ENCODE measurements at regions not wholly inside any gene's neighbourhood (a gene's known extent, or its start where the extent isn't known, plus 50 kb on each side); places are given as distances from the start of the nearest gene placed in this dataset.
A peak's percentile ranks its signal among the peaks of the same experiment; 100 is the strongest.

DNA sequence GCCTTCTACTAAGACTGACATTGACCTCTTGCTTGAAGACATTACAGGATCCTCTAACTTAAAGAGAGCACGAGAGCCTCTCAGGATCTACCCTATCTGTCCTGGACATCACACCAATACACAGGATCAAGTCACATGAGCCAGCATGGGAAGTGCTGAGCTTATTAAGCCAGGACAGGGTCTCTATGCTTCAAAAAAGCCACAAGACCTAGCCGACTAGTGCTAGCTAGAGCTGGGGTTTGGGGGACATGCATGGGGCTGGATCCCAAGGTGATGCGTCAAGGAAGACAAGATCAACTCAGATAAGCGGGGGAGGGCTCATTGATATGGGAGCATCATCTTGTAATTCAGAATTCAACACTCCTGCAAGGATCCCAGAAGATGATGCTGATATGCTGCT is 167.2 kb upstream of the TAB2 start:
- no peak for DNase-seq (ENCODE audit: low spot score)

DNA sequence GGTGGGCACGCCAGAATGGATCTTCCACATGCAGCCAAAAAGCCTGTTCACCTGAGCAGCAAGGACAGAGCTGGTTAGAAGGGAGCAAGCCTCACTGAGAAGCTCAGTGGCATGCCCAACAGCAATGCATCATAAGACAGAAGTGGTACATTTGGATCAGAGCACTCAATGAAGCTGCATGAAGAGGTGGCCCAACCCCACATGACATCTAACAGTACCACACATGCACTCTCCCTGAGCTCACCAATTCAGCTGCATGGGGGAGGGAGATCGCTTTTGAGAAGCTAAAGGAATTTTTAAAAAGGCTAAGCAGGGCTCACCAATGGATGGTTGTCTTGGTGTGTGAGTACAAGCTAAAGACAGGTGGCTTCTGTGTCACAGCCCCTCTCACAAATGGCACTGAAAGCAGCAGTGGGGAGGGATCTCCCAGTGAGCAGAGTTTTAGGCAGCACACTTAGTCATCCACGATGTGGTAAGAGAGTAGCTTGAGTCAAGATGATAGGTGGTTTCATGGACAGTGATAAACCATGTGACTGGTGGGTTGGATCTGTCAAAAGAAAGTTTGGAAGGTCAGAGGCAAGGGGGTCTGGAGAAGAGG is 166.6 kb upstream of the TAB2 start:
- no peak for DNase-seq (ENCODE audit: low spot score)

- no peak for DNase-seq (ENCODE audit: low spot score)
These were observed 165.0 kb upstream of the TAB2 start for GRCh38 chr6:149152521-149152920.

DNA sequence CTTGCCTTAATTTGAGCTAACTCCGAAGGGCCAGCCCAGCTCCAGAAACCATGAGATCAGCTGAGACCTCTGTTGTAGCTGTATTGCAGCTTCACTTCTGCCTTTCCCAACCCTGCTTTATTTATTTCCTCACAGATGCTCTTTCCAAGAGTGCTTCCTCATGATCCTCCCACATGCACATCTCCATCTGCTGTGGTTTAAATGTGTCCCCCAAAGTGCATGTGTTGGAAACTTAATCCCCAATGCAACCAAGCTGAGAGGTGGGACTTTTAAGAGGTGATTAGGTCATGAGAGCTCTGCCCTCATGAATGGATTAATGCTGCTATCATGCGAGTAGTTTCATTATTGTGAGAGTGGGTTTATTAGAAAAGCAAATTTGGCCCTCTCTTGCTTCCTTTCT is 164.4 kb upstream of the TAB2 start:
- peak; percentile 63 for DNase-seq (ENCODE audit: low spot score)

DNA sequence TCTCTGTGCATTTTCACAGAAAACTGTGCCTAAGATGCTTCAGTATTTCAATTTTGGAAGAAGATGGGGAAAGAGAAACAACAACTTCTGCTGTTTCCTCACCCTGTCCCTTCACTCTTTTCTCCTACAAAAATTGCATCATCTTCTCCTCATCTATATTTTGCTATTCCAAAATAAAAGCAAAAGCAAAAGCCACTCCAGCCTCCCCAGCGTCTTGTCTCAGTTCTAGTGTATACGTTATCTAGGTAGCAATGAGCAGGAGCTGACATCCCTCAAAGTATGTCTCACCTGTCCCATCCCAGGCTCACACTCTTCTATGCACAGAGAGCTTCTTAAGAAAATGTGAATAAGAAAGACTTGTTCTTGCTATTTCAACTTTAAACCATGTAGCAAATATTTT is 163.8 kb upstream of the TAB2 start:
- DNase-seq (ENCODE audit: low spot score), result no peak

DNA sequence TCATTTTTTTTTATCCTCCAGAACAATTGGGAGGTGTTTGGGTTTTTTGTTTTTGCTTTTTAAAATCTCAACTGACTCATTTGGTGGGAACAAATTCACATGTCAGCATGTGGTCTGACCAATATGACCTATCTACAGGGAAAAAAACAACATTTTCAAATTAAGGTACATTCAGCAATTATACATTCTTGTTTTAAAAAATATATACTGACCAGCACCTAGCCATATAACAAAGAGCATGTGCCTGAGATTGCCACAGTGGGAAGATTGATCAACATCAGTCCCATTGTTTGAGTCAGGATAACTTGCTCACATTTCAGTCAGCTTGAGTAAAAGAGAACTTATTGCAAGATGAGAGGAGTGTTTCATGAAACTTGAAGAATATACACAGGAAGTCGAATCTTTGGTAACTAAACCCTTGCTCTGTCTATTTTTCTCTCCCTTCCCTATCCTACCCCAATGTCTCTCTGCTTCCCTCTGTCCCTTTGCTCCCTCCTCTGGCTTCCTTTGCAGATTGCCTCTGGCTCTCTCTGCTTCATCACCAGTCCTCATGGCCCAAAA is 163.2 kb upstream of the TAB2 start:
- no peak for DNase-seq (ENCODE audit: low spot score)

- no peak for DNase-seq (ENCODE audit: low spot score)
These were observed 160.4 kb upstream of the TAB2 start for GRCh38 chr6:149157126-149157525.

GRCh38 chr6:149158076-149158475 is 159.4 kb upstream of the TAB2 start:
- no peak for DNase-seq (ENCODE audit: low spot score)

- DNase-seq (ENCODE audit: low spot score), result no peak
These were observed 156.6 kb upstream of the TAB2 start for GRCh38 chr6:149160943-149161342.

- DNase-seq (ENCODE audit: low spot score), result no peak
These were observed 154.6 kb upstream of the TAB2 start for GRCh38 chr6:149162924-149163323.

- no peak for DNase-seq (ENCODE audit: low spot score)
These were observed 153.2 kb upstream of the TAB2 start for GRCh38 chr6:149164199-149164750.

GRCh38 chr6:149166336-149166735 is 151.2 kb upstream of the TAB2 start:
- DNase-seq (ENCODE audit: low spot score), result no peak

- no peak for DNase-seq (ENCODE audit: low spot score)
These were observed 150.8 kb upstream of the TAB2 start for GRCh38 chr6:149166747-149167146.

DNA sequence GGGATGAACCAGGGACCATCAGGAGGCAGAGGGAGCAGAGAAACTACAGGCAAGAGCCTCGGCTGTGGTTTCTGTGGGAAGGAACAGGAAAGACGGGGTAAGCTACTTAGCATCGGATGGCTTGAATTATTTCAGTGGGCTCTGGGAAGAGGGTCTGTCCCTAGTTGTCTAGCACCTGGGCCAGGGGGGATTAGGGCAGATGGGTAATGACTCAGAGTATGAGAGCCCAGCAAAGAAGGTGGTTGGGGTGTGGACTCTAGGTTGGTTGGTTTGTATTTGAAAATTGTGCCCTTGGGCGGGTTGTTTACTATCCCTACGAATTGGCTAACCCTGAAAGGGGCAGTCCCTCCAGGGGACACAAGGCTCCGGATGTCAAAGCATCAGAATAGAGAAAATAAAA is 148.5 kb upstream of the TAB2 start:
- DNase-seq (ENCODE audit: low spot score), result no peak

- no peak for DNase-seq (ENCODE audit: low spot score)
These were observed 147.6 kb upstream of the TAB2 start for GRCh38 chr6:149169761-149170511.

GRCh38 chr6:149170564-149171452 is 146.7 kb upstream of the TAB2 start:
- no peak for DNase-seq (ENCODE audit: low spot score)

DNA sequence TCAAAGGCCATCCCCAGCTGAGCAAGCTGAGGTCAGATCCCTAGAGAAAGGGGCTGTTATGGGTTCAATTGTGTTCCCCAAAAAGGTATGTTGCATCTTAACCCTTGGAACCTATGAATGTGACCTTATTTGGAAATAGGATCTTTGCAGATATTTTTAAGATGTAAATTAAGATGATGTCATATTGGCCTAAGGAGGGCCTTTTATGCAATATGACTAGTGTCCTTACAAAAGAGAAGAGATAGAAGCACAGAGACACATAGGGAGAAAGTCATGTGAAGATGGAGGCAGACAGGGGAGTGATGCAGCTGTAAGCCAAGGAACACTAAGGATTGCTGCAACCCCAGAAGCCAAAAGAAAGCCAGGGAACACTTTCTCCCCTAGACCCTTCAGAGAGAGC is 144.3 kb upstream of the TAB2 start:
- DNase-seq (ENCODE audit: low spot score), result no peak

DNA sequence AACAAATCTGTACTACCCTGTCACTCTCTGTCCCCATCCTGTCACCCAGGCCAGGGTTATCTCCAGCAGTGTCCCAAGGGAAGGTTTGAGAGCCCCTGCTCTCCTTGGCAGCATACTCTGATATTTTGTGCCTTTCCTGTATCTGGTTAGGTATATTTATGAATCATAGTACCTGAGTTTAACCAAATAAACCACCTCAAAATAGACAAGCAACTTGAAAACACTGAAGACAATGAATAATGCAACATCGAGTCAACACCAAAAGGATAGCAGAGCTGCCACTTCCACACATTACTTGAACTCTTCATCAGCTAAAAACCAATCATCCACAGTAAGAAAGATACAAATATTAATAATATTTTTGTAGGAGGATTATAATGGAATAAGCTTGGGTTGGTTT is 142.6 kb upstream of the TAB2 start:
- no peak for DNase-seq (ENCODE audit: low spot score)

DNA sequence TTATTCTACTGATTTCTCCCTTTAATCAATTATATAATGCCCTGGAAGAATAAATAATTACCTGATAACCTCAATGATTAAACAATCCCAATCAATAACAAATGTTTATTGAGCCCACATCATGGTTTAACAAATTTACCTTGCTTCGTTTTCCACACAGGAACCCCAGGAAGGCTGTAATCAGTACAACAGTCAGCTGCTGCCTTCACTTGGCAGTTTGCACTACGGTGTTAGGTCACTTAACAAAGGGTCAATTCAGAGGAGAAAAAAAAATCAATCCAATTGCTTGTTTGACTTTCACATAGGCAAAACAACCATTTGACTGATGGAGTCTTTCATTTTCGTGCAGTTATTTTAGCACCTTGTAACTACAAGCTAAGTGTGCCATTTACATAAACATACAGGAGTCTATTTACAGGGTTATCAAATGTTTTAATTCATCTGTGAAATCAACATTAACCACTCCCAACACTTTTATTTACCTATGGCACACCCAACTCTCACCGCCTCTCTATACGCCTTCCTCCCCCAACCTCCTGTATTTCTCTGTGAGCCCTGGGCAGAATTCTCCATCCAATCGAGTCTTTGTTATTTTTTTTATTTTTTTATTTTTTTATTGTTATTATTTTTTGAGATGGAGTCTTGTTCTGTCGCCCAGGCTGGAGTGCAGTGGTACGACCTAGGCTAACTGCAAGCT is 140.4 kb upstream of the TAB2 start:
- no peak for DNase-seq (ENCODE audit: low spot score)

DNA sequence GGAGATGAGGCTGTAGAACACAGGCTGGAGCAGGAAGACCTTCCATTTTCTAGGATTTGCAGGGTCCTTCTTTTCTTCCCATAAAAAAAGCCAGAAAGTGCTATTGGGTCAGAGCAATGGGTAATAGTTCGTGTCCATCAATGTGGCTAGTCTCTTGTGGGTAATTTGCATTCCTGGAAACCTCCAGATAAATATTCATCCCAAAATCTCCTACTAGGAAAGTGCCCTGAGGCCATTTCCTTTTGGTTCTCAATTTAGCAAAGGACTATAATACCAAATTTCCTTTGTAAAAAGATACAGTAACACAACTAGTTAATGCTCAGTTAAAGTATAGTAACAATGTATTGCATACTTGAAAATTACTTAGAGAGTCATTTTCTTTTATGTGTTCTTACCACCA is 138.1 kb upstream of the TAB2 start:
- DNase-seq (ENCODE audit: low spot score), result no peak

DNA sequence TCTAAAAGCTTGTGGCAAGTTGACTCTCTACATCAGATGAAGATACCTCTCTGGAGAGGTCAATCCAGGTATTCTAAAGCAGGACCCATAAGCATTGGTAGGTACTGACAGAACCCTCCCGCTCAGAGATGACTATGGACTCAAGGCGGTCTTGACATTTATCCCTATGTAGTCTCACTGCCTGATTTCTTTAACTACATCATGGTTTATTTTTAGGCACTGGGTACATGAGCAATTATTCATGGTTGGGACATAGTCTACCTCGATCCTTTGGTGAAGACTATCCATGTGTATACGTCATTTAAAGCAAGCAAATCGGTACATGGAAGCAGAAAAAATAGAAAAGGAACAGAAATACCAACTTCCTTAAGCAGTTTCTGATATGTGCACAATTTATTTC is 136.2 kb upstream of the TAB2 start:
- DNase-seq (ENCODE audit: low spot score), result no peak

- DNase-seq (ENCODE audit: low spot score), result peak; percentile 45
These were observed 135.2 kb upstream of the TAB2 start for GRCh38 chr6:149182262-149182661.
